H9 (cell line): ENCODE measurements at regions not wholly inside any gene's neighbourhood (a gene's known extent, or its start where the extent isn't known, plus 50 kb on each side); places are given as distances from the start of the nearest gene placed in this dataset.

Source experiments
- DNase-seq: peaks from one replicate; pipeline ENCODE4 v3.0.0-alpha.2; 2017
- H2AFZ ChIP-seq: one replicate; pipeline ENCODE4 v1.6.1; 2013; ENCODE audit warnings: mild to moderate bottlenecking, low read length, control low read depth, moderate library complexity
- H2AK5ac ChIP-seq: 2 replicates; pipeline ENCODE4 v1.6.1; 2013; ENCODE audit warnings: low read length, control low read depth, mixed read lengths; ENCODE audit not compliant: insufficient read length
- H2BK120ac ChIP-seq: one replicate; pipeline ENCODE4 v1.6.1; 2013; ENCODE audit warnings: low read depth, mild to moderate bottlenecking, low read length, control low read depth, inconsistent platforms; ENCODE audit not compliant: poor library complexity, severe bottlenecking
- H2BK12ac ChIP-seq: 2 replicates; pipeline ENCODE4 v1.6.1; 2013; ENCODE audit warnings: low read length, control low read depth, mixed read lengths, low read depth; ENCODE audit not compliant: insufficient read length
- H2BK15ac ChIP-seq: 2 replicates; pipeline ENCODE4 v1.6.1; 2013; ENCODE audit warnings: low read depth, low read length, control low read depth
- H2BK20ac ChIP-seq: one replicate; pipeline ENCODE4 v1.6.1; 2013; ENCODE audit warnings: low read depth, mild to moderate bottlenecking, low read length, control low read depth, inconsistent platforms; ENCODE audit not compliant: poor library complexity, severe bottlenecking
- H2BK5ac ChIP-seq: 2 replicates; pipeline ENCODE4 v1.6.1; 2013; ENCODE audit warnings: low read length, control low read depth, mixed read lengths; ENCODE audit not compliant: insufficient read length
- H3K14ac ChIP-seq: 2 replicates; pipeline ENCODE4 v1.6.1; 2013; ENCODE audit warnings: low read length, control low read depth; ENCODE audit not compliant: insufficient read depth
- H3K18ac ChIP-seq: 2 replicates; pipeline ENCODE4 v1.6.1; 2013; ENCODE audit warnings: low read depth, mild to moderate bottlenecking, mixed read lengths, low read length, control low read depth; ENCODE audit not compliant: insufficient read length
- H3K23ac ChIP-seq: 2 replicates; pipeline ENCODE4 v1.6.1; 2013; ENCODE audit warnings: low read length, control low read depth, mixed read lengths, low read depth; ENCODE audit not compliant: insufficient read length
- H3K23me2 ChIP-seq: 2 replicates; pipeline ENCODE4 v1.6.1; 2013; ENCODE audit warnings: low read depth, mild to moderate bottlenecking, mixed read lengths, low read length, control low read depth; ENCODE audit not compliant: insufficient read length, poor library complexity, severe bottlenecking
- H3K27ac ChIP-seq: 2 replicates; pipeline ENCODE4 v1.5.1; 2013; ENCODE audit warnings: low read length, control low read depth, mixed read lengths, low read depth; ENCODE audit not compliant: insufficient read length
- H3K27me3 ChIP-seq: 2 replicates; pipeline ENCODE4 v1.6.1; 2013; ENCODE audit warnings: low read length, control low read depth, inconsistent platforms; ENCODE audit not compliant: insufficient read depth
- H3K4ac ChIP-seq: 2 replicates; pipeline ENCODE4 v1.6.1; 2013; ENCODE audit warnings: low read depth, mild to moderate bottlenecking, control low read depth, inconsistent platforms, low read length, moderate library complexity
- H3K4me1 ChIP-seq: 2 replicates; pipeline ENCODE4 v1.6.1; 2013; ENCODE audit warnings: low read length, control low read depth, inconsistent platforms; ENCODE audit not compliant: insufficient read depth
- H3K4me2 ChIP-seq: 2 replicates; pipeline ENCODE4 v1.6.1; 2013; ENCODE audit warnings: low read length, control low read depth, mixed read lengths; ENCODE audit not compliant: insufficient read length, insufficient read depth
- H3K56ac ChIP-seq: 2 replicates; pipeline ENCODE4 v1.6.1; 2013; ENCODE audit warnings: low read depth, mild to moderate bottlenecking, mixed read lengths, low read length, control low read depth; ENCODE audit not compliant: insufficient read length
- H3K79me1 ChIP-seq: 2 replicates; pipeline ENCODE4 v1.6.1; 2013; ENCODE audit warnings: low read depth, mild to moderate bottlenecking, moderate library complexity, low read length, control low read depth, inconsistent platforms; ENCODE audit not compliant: insufficient read depth, poor library complexity, severe bottlenecking
- H3K79me2 ChIP-seq: 2 replicates; pipeline ENCODE4 v1.6.1; 2013; ENCODE audit warnings: low read length, control low read depth, inconsistent platforms; ENCODE audit not compliant: insufficient read depth
- H3K9ac ChIP-seq: 2 replicates; pipeline ENCODE4 v1.6.1; 2013; ENCODE audit warnings: low read length, control low read depth, mixed read lengths; ENCODE audit not compliant: insufficient read length; ENCODE audit errors: extremely low read depth
- H3K9me3 ChIP-seq: one replicate; pipeline ENCODE4 v1.6.1; 2013; ENCODE audit warnings: low read depth, low read length, inconsistent platforms; ENCODE audit not compliant: control insufficient read depth
- H3T11ph ChIP-seq: one replicate; pipeline ENCODE4 v1.6.1; 2013; ENCODE audit warnings: mild to moderate bottlenecking, low read length, control low read depth, inconsistent platforms
- H4K20me1 ChIP-seq: one replicate; pipeline ENCODE4 v1.6.1; 2013; ENCODE audit not compliant: control insufficient read depth, insufficient read length, insufficient read depth
- H4K5ac ChIP-seq: 2 replicates; pipeline ENCODE4 v1.6.1; 2013; ENCODE audit warnings: low read depth, mild to moderate bottlenecking, mixed read lengths, low read length, control low read depth; ENCODE audit not compliant: insufficient read length
- H4K8ac ChIP-seq: replicated peaks from 2 replicates; pipeline ENCODE4 v1.6.1; 2013; ENCODE audit warnings: low read length, control low read depth, mixed read lengths, low read depth; ENCODE audit not compliant: insufficient read length
- H4K91ac ChIP-seq: 2 replicates; pipeline ENCODE4 v1.6.1; 2013; ENCODE audit warnings: low read depth, mild to moderate bottlenecking, moderate library complexity, mixed read lengths, low read length, control low read depth; ENCODE audit not compliant: insufficient read length
- H3K27ac Mint-ChIP-seq, 3 experiments: 2 replicates in 2 of 3; 3 replicates in 1 of 3; pipeline ENCODE4 v1.8.0; 2020 to 2021; ENCODE audit warnings: mixed read lengths in 3 of 3, mild to moderate bottlenecking in 1 of 3, moderate library complexity in 1 of 3
- H3K27me3 Mint-ChIP-seq: 2 replicates; pipeline ENCODE4 v1.8.0; 2021; ENCODE audit warnings: low read depth, mild to moderate bottlenecking, moderate library complexity, mixed read lengths
- H3K36me3 Mint-ChIP-seq, 3 experiments: 2 replicates in 2 of 3; 3 replicates in 1 of 3; pipeline ENCODE4 v1.8.0; 2020 to 2021; ENCODE audit warnings: low read depth in 3 of 3, mixed read lengths in 3 of 3; ENCODE audit not compliant: insufficient read depth in 1 of 3
- H3K4me1 Mint-ChIP-seq, 2 experiments: 2 replicates each; pipeline ENCODE4 v1.8.0; 2020; ENCODE audit warnings: mixed read lengths in 2 of 2
- H3K4me3 Mint-ChIP-seq, 2 experiments: 2 replicates in 1 of 2; 3 replicates in 1 of 2; pipeline ENCODE4 v1.8.0; 2020 to 2021; ENCODE audit warnings: mild to moderate bottlenecking in 2 of 2, mixed read lengths in 2 of 2, moderate library complexity in 1 of 2
- H3K9me3 Mint-ChIP-seq, 2 experiments: 2 replicates in 1 of 2; 3 replicates in 1 of 2; pipeline ENCODE4 v1.8.0; 2020; ENCODE audit warnings: mild to moderate bottlenecking in 2 of 2, mixed read lengths in 2 of 2, moderate library complexity in 1 of 2
- WGBS: extraction: QIAGEN DNeasy Blood & Tissue Kit; methylation state at CpG from one replicate; pipeline ENCODE4 v1.1.7; 2013; ENCODE audit warnings: missing lambda C conversion rate, low lambda C conversion rate, mixed read lengths; ENCODE audit not compliant: insufficient read length; ENCODE audit errors: extremely low coverage; 5-methylcytosine and 5-hydroxymethylcytosine counted together
- TF ChIP-seq, protein P1 (sequence below): fragments of 200-600 bp; sonication (generic); conservative IDR thresholded peaks from 3 replicates; pipeline ENCODE4 v1.8.0; 2021; ENCODE audit warnings: antibody characterized with exemption, mild to moderate bottlenecking

DNA sequence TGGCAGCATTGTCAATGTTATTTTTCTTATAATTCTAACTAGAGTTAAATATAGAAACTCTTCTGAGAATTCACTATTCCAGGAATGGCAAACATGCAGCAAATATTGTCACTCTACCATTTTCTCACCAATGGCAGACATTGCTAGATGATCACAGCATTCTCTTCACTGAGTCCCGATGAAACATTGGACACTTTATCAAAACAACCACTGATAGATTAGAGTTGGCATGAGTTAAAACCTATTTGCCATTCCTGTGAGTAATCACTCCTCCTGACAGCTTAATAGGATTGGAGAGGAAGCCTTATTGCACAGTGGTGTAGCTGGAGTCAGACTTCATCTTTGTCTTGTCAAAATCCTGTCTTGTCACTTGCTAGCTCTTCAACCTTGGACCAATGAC is 163.9 kb upstream of the THUMPD2 start:
- H3K56ac ChIP-seq, result no peak overlapping the region
- TF ChIP-seq, protein P1, sequence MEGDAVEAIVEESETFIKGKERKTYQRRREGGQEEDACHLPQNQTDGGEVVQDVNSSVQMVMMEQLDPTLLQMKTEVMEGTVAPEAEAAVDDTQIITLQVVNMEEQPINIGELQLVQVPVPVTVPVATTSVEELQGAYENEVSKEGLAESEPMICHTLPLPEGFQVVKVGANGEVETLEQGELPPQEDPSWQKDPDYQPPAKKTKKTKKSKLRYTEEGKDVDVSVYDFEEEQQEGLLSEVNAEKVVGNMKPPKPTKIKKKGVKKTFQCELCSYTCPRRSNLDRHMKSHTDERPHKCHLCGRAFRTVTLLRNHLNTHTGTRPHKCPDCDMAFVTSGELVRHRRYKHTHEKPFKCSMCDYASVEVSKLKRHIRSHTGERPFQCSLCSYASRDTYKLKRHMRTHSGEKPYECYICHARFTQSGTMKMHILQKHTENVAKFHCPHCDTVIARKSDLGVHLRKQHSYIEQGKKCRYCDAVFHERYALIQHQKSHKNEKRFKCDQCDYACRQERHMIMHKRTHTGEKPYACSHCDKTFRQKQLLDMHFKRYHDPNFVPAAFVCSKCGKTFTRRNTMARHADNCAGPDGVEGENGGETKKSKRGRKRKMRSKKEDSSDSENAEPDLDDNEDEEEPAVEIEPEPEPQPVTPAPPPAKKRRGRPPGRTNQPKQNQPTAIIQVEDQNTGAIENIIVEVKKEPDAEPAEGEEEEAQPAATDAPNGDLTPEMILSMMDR, result no peak
- H4K8ac ChIP-seq, result no peak overlapping the region
- H3K4me2 ChIP-seq, result no peak overlapping the region
- H3K18ac ChIP-seq, result no peak overlapping the region
- no peaks in the 10 kb centered on the region; a peak in 1 of 7 replicates for H3K36me3 Mint-ChIP-seq
- H3K27me3 ChIP-seq, result no peaks in the 10 kb centered on the region
- no peaks in the 10 kb centered on the region for H3K4me1 ChIP-seq
- no peak overlapping the region for H3T11ph ChIP-seq
- no peaks in the 10 kb centered on the region for H4K20me1 ChIP-seq
- no peak overlapping the region for H3K23ac ChIP-seq
- no peak overlapping the region for H3K14ac ChIP-seq
- no peak overlapping the region for H2BK15ac ChIP-seq
- no peaks in the 10 kb centered on the region for H3K27me3 Mint-ChIP-seq
- H3K4me1 Mint-ChIP-seq, result peaks cover 0 to 10% of the 10 kb centered on the region in 2 experiments; a peak in 3 of 4 replicates
- no peak overlapping the region for H2AFZ ChIP-seq
- H2BK5ac ChIP-seq, result no peak overlapping the region
- H2AK5ac ChIP-seq, result no peak overlapping the region
- H2BK12ac ChIP-seq, result no peak overlapping the region
- no peak overlapping the region for H4K5ac ChIP-seq
- whole genome bisulfite sequencing, result no CpG with 5 or more reads among the region's 1 CpG
- no peak overlapping the region for H3K9ac ChIP-seq
- H4K91ac ChIP-seq, result no peak overlapping the region
- no peak overlapping the region for H2BK20ac ChIP-seq
- no peaks in the 10 kb centered on the region for H3K79me1 ChIP-seq
- H3K79me2 ChIP-seq, result no peaks in the 10 kb centered on the region
- no peak overlapping the region for H3K4me3 Mint-ChIP-seq
- no peaks in the 10 kb centered on the region for H3K23me2 ChIP-seq
- DNase-seq, result no peak
- H3K9me3 Mint-ChIP-seq, result no peaks in the 10 kb centered on the region
- no peak overlapping the region for H2BK120ac ChIP-seq
- no peak overlapping the region for H3K27ac ChIP-seq
- no peak overlapping the region for H3K27ac Mint-ChIP-seq
- H3K4ac ChIP-seq, result no peak overlapping the region
- no peaks in the 10 kb centered on the region for H3K9me3 ChIP-seq
